ENCODE measurements at regions not wholly inside any gene's neighbourhood (a gene's known extent, or its start where the extent isn't known, plus 50 kb on each side); places are given as distances from the start of the nearest gene placed in this dataset.
"Not testable (repeated sequence)": the region's sequence is repeated elsewhere in the genome, so short reads cannot be mapped to it uniquely, and the experiment has no call there.

- DNase-seq: no peak
Observed at GRCh38 chr13:46498650-46499049, 54.3 kb upstream of the LRCH1 start.

- DNase-seq: no peak
Observed at GRCh38 chr13:46496086-46496485, 56.9 kb upstream of the LRCH1 start.

DNA sequence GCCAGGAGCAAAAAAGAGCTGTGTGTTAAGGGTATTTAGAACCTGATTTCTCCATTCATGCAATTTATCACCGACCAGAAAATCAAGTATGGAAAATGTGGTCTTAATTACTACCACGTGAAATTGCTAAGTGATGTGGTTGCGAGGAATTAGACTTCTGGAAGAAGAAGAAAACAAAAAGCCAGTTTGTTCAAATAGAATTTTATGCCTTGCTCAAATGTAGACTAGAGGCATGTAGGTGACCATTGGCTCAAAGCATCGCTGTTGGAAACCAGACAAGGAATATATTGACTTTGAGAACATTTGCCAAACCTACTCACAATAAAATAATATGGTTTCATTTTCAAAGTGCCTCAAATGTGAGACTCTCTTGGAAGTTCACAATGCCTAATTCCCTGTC is 57.3 kb upstream of the LRCH1 start:
- no peak for DNase-seq

- no peak for DNase-seq
Observed at GRCh38 chr13:46495066-46495465, 57.9 kb upstream of the LRCH1 start.

GRCh38 chr13:46492946-46493345 is 60.0 kb upstream of the LRCH1 start:
- DNase-seq: peak; percentile 51

GRCh38 chr13:46491641-46492040 is 61.3 kb upstream of the LRCH1 start:
- DNase-seq: no peak

DNA sequence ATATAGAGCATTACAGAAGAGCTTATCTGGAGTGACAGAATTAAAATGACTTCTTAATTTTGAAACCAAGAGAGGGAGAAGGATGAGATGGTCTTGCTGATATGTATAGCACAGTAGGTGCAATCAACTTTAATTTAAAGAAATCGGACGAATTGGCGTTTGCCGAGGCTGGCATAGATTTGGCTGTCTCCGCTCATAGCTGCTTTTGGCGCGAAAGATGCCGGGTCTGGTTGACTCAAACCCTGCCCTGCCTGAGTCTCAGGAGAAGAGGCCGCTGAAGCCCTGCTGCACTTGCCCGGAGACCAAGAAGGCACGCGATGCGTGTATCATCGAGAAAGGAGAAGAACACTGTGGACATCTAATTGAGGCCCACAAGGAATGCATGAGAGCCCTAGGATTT is 62.3 kb upstream of the LRCH1 start:
- DNase-seq: not testable (repeated sequence)

DNA sequence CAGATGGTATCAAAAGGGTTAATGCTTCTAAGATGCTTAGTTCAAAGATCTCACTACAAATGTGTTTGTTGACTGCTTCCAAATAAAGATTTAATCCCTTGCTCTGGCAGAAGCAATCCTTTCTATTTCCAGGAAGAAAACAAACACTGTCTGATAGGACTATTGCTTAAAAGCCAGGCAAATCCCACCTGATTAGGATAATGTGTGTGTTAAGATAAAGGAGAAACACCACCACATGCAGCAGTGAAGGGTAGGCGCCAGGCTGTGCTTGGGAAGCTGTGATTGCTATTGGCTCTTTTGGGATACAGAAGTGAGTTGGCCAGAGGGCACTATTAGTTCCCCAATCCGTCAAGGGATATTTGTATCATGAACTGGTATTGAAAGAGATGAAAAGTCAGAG is 62.8 kb upstream of the LRCH1 start:
- no peak for DNase-seq

GRCh38 chr13:46489586-46490023 is 63.4 kb upstream of the LRCH1 start:
- DNase-seq: peak; percentile 88

GRCh38 chr13:46487748-46488147 is 65.2 kb upstream of the LRCH1 start:
- no peak for DNase-seq

- no peak for DNase-seq
Observed at GRCh38 chr13:46486270-46486669, 66.7 kb upstream of the LRCH1 start.

GRCh38 chr13:46484561-46484960 is 68.4 kb upstream of the LRCH1 start:
- no peak for DNase-seq

DNA sequence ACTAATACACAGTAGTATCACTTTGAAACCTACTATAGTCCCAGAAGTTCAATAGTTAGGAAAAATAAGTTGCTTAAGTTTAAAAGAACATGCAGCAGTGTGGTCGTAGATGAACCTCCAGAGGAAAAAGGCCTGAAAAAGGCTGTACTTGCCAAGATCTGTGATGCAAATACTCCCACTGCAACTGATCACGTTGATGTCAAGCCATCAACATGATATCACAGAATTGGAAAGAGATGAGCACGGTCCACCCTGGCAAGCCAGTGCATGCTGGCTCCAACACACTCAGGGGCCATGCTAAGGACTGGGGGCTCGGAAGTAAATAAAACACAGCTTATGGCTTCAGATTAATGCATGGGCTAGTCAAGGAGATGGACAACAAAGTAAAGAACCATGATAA is 71.8 kb upstream of the LRCH1 start:
- no peak for DNase-seq

DNA sequence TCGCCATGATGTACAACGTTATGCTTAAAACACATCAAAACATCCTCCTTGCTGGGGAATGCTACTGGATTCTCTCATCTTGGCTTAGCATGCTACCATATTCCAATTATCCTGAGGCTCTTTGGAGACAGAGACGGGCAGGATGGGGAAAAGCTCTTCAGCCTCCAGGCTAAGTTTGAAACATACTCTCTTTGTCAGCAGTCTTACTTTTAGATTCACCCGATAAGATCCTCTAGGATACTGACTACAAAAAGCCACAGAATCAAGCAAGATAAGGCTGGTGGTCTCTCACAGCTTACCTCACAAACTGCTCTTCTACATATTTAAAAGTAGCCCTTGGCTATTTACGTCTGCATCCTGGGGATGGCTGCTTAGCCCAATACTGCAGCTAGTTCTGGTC is 72.8 kb upstream of the LRCH1 start:
- DNase-seq: no peak

GRCh38 chr13:46479691-46480090 is 73.3 kb upstream of the LRCH1 start:
- no peak for DNase-seq

- no peak for DNase-seq
Observed at GRCh38 chr13:46479283-46479682, 73.7 kb upstream of the LRCH1 start.

GRCh38 chr13:46478651-46479050 is 74.3 kb upstream of the LRCH1 start:
- peak; percentile 34 for DNase-seq

- no peak for DNase-seq
Observed at GRCh38 chr13:46476174-46476573, 76.8 kb upstream of the LRCH1 start.

- DNase-seq: peak; percentile 43
Observed at GRCh38 chr13:46475541-46475991, 77.4 kb upstream of the LRCH1 start.

GRCh38 chr13:46473806-46474205 is 79.2 kb upstream of the LRCH1 start:
- DNase-seq: peak; percentile 23

DNA sequence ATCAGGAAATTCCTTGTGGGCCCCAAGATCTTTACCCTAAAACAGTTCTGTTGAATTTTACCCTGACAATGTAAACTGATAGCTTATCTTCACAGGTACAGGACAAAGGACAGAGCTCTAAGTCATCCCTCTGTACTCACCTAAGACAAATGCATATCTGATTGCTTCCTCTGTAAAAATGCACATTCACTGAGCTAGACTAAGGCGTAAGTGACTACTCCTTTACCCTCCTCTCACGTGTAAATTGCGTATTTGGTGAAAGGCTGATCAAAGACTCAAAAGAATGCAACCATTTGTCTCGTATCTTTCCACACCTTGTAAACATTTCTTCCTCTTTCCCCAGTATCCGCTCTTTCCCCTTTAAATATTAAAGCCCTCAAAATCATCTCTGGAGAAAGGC is 80.6 kb upstream of the LRCH1 start:
- no peak for DNase-seq

DNA sequence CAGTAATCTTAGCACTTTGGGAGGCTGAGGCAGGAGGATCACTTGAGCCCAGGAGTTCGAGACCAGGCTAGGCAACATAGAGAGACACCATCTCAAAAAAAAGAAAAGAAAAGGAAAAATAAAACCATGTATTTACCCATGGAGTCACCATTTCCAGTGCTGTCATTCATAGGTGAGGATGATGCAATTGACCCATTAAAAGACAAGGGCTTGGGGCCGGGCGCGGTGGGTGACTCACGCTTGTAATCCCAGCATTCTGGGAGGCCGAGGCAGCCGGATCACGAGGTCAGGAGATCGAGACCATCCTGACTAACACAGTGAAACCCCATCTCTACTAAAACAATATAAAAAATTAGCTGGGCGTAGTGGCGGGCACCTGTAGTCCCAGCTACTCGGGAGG is 82.6 kb upstream of the RUBCNL start:
- not testable (repeated sequence) for DNase-seq

DNA sequence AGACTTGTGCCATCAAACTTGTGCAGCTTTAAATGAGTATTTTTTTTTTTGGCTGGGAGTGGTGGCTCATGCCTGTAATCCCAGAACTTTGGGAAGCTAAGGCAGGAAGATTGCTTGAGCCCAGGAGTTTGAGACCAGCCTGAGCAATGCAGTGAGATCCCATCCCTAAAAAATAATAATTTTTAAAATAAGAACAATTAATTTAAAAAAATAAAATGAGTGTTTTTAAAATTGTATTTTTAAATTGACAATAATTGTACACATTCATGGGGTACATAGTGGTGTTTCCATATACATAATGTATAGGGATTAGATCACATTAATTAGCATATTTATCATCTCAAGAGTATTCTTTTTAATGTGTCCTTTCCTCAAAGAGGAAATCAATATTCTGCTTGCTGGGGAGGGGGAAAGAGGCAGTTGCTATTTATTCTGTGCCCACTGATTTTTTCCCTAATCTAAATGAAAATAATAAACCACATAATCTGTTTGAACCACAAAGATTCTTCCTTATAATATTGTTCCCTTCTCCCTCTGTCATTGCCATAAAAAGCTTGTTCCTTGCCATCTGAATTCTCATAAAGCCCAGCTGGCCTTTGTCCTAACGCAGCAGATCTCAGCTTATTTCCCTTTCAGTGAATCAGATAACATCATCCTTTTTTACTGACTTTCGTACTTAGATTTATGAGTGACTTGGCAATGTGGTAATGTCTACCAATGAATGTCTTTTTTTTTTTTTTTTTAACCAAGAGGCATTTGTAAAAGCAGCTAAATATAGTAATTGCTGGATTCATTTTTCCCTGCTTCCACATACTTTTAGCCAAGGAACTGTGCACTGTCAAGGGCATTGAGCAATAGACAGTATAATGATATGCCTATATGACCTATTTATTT is 81.8 kb upstream of the RUBCNL start:
- DNase-seq: peak; percentile 53

DNA sequence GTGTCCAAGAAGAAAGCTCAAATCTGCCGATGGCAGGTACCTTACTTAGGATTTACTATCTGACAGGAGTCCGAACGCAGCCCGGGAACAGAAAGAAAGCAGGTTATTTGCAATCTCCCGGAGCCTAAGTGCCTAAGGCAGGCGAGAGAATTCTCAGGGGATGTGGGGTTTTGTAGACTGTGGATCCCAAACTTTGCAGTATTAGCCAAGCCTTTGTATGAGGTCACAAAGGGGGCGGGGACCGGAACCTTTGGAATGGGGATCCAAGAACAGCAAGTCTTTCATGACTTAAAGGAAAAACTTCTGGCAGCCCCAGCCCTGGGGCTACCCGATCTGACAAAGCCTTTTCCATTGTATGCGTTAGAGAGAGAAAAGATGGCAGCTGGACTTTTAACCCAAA is 80.6 kb upstream of the RUBCNL start:
- DNase-seq: not testable (repeated sequence)

GRCh38 chr13:46466074-46466473 is 79.0 kb upstream of the RUBCNL start:
- DNase-seq: not testable (repeated sequence)
